ENCODE measurements at regions not wholly inside any gene's neighbourhood (a gene's known extent, or its start where the extent isn't known, plus 50 kb on each side); places are given as distances from the start of the nearest gene placed in this dataset.
"Not testable (repeated sequence)": the region's sequence is repeated elsewhere in the genome, so short reads cannot be mapped to it uniquely, and the experiment has no call there.

DNA sequence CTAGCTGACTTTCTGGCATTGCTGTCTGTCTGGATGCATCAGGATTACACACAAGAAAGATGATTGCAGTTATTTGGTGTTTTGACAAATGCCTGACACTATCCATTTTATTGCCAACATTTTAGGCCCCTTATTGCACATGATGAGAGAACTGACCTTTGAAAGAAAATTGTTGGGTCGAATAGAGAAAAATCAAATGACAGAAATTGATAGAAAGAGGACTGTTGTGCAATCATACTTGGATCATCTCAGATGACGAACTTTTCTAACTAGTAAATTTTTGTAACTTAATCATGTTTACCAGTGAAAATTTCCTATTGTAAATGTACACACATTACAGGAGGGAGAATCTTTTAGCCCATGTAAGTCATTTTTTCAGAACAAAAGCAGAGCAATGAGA lies 251.5 kb upstream of the USP15 start:
- DNase-seq, result no peak
- H3K36me3 ChIP-seq (ENCODE audit: control insufficient read depth in 1 of 2, insufficient read depth in 2 of 2, low read depth in 1 of 2, low read length in 2 of 2), result no peaks in the 10 kb centered on the region
- H2BK15ac ChIP-seq (ENCODE audit: low read depth, poor library complexity, severe bottlenecking), result no peak overlapping the region
- H2AFZ ChIP-seq (ENCODE audit: low read depth, low read length), result no peak overlapping the region
- no peaks in the 10 kb centered on the region for H3K9me3 ChIP-seq (ENCODE audit: control insufficient read depth, low read length)
- no peak overlapping the region for H3K4ac ChIP-seq (ENCODE audit: low read depth in 1 of 2, low read length in 2 of 2)
- no peak overlapping the region for H3K4me3 ChIP-seq (ENCODE audit: insufficient read depth in 1 of 2, low read depth in 1 of 2, low read length in 2 of 2)
- H2BK12ac ChIP-seq (ENCODE audit: low read length in 2 of 2), result no peak overlapping the region
- no peak overlapping the region for H3K23ac ChIP-seq (ENCODE audit: low read length in 2 of 2)
- no peak overlapping the region for H3K4me2 ChIP-seq (ENCODE audit: low read length, poor library complexity, severe bottlenecking)
- H4K91ac ChIP-seq (ENCODE audit: low read length), result no peak overlapping the region
- H2BK5ac ChIP-seq (ENCODE audit: low read depth, low read length, poor library complexity, severe bottlenecking), result no peak overlapping the region
- WGBS, result 80% methylated on average over 1 of the region's 2 CpGs
- no peak overlapping the region for H3K9ac ChIP-seq (ENCODE audit: low read length)
- no peaks in the 10 kb centered on the region for H3K4me1 ChIP-seq (ENCODE audit: control insufficient read depth, insufficient read depth, low read depth, low read length)
- no peak overlapping the region for H3K14ac ChIP-seq (ENCODE audit: low read length in 2 of 2)
- no peak overlapping the region for H4K8ac ChIP-seq (ENCODE audit: low read length)
- no peak overlapping the region for H3K18ac ChIP-seq (ENCODE audit: low read depth in 1 of 2, low read length in 2 of 2)
- H3K27me3 ChIP-seq (ENCODE audit: control insufficient read depth in 1 of 2, insufficient read depth in 1 of 2, low read length in 2 of 2), result no peaks in the 10 kb centered on the region
- no peaks in the 10 kb centered on the region for H3K79me1 ChIP-seq (replicated peaks; ENCODE audit: low read length, poor library complexity, severe bottlenecking)
- no peak overlapping the region for H3K27ac ChIP-seq (ENCODE audit: low read length, poor library complexity, severe bottlenecking)
- H2AK5ac ChIP-seq (ENCODE audit: low read length, severe bottlenecking), result no peak overlapping the region
- H2BK120ac ChIP-seq (ENCODE audit: low read depth, low read length), result no peak overlapping the region

DNA sequence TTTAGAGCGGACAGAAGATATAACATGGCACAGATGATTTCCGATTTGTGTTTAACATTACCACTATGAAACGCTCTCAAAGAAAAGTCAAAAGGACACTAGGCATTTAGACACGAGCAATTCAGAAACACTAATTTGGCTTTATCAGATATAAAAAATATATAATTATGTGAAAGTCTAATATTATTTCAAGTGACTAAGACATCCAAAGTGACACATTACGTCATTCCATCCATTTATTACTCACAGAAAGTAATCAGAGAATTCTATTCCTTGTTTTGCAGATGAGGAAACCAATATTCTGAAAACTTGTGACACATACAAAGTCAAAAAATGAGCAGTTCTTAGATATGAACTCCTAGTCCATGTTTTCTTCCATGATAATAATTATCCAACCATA lies 250.8 kb upstream of the USP15 start:
- no peak for DNase-seq
- Histone ChIP-seq H3K18ac (ENCODE audit: low read depth in 1 of 2, low read length in 2 of 2) (no peak overlapping the region), H3K14ac (ENCODE audit: low read length in 2 of 2) (no peak overlapping the region), H3K9me3 (ENCODE audit: control insufficient read depth, low read length) (no peaks in the 10 kb centered on the region), H3K4me2 (ENCODE audit: low read length, poor library complexity, severe bottlenecking) (no peak overlapping the region), H2BK15ac (ENCODE audit: low read depth, poor library complexity, severe bottlenecking) (no peak overlapping the region), H3K36me3 (ENCODE audit: control insufficient read depth in 1 of 2, insufficient read depth in 2 of 2, low read depth in 1 of 2, low read length in 2 of 2) (no peaks in the 10 kb centered on the region), H4K8ac (ENCODE audit: low read length) (no peak overlapping the region), H2AK5ac (ENCODE audit: low read length, severe bottlenecking) (no peak overlapping the region), H3K4me3 (ENCODE audit: insufficient read depth in 1 of 2, low read depth in 1 of 2, low read length in 2 of 2) (no peak overlapping the region), H2BK120ac (ENCODE audit: low read depth, low read length) (no peak overlapping the region), H3K79me1 (replicated peaks; ENCODE audit: low read length, poor library complexity, severe bottlenecking) (no peaks in the 10 kb centered on the region), H3K4ac (ENCODE audit: low read depth in 1 of 2, low read length in 2 of 2) (no peak overlapping the region), H4K91ac (ENCODE audit: low read length) (no peak overlapping the region), H3K4me1 (ENCODE audit: control insufficient read depth, insufficient read depth, low read depth, low read length) (no peaks in the 10 kb centered on the region), H2AFZ (ENCODE audit: low read depth, low read length) (no peak overlapping the region), H3K9ac (ENCODE audit: low read length) (no peak overlapping the region), H3K23ac (ENCODE audit: low read length in 2 of 2) (no peak overlapping the region), H3K27ac (ENCODE audit: low read length, poor library complexity, severe bottlenecking) (no peak overlapping the region), H2BK12ac (ENCODE audit: low read length in 2 of 2) (no peak overlapping the region), H2BK5ac (ENCODE audit: low read depth, low read length, poor library complexity, severe bottlenecking) (no peak overlapping the region), H3K27me3 (ENCODE audit: control insufficient read depth in 1 of 2, insufficient read depth in 1 of 2, low read length in 2 of 2) (no peaks in the 10 kb centered on the region)
- WGBS, result 78% methylated on average over 4 of the region's 5 CpGs

DNA sequence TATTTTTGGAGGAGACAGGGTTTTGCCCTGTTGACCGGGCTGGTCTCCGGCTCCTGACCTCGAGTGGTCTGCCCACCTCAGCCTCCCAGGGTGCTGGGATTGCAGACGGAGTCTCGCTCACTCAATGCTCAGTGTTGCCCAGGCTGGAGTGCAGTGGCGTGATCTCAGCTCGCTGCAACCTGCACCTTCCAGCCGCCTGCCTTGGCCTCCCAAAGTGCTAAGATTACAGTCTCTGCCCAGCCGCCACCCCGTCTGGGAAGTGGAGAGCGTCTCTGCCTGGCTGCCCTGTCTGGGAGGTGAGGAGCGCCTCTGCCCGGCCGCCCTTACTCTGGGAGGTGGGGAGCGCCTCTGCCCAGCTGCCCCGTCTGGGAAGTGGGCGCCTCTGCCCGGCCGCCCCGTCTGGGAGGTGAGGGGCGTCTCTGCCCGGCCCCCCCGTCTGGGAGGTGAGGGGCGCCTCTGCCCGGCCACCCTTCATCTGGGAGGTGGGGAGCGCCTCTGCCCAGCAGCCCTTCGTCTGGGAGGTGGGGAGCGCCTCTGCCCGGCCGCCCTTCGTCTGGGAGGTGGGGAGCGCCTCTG lies 249.8 kb upstream of the USP15 start:
- H4K91ac ChIP-seq (ENCODE audit: low read length); H3K4me1 ChIP-seq (ENCODE audit: control insufficient read depth, insufficient read depth, low read depth, low read length); H3K36me3 ChIP-seq (ENCODE audit: control insufficient read depth in 1 of 2, insufficient read depth in 2 of 2, low read depth in 1 of 2, low read length in 2 of 2); H3K27ac ChIP-seq (ENCODE audit: low read length, poor library complexity, severe bottlenecking); H3K23ac ChIP-seq (ENCODE audit: low read length in 2 of 2); H3K27me3 ChIP-seq (ENCODE audit: control insufficient read depth in 1 of 2, insufficient read depth in 1 of 2, low read length in 2 of 2); DNase-seq; H3K4ac ChIP-seq (ENCODE audit: low read depth in 1 of 2, low read length in 2 of 2); H2AK5ac ChIP-seq (ENCODE audit: low read length, severe bottlenecking); H2BK5ac ChIP-seq (ENCODE audit: low read depth, low read length, poor library complexity, severe bottlenecking); H3K14ac ChIP-seq (ENCODE audit: low read length in 2 of 2); H3K4me3 ChIP-seq (ENCODE audit: insufficient read depth in 1 of 2, low read depth in 1 of 2, low read length in 2 of 2); H2BK15ac ChIP-seq (ENCODE audit: low read depth, poor library complexity, severe bottlenecking); H2AFZ ChIP-seq (ENCODE audit: low read depth, low read length); H3K18ac ChIP-seq (ENCODE audit: low read depth in 1 of 2, low read length in 2 of 2); H3K79me1 ChIP-seq (replicated peaks; ENCODE audit: low read length, poor library complexity, severe bottlenecking); H3K9ac ChIP-seq (ENCODE audit: low read length); H2BK12ac ChIP-seq (ENCODE audit: low read length in 2 of 2); H3K9me3 ChIP-seq (ENCODE audit: control insufficient read depth, low read length); H4K8ac ChIP-seq (ENCODE audit: low read length); H3K4me2 ChIP-seq (ENCODE audit: low read length, poor library complexity, severe bottlenecking); H2BK120ac ChIP-seq (ENCODE audit: low read depth, low read length): not testable (repeated sequence)
- 94% methylated on average over 30 of the region's 32 CpGs for WGBS

DNA sequence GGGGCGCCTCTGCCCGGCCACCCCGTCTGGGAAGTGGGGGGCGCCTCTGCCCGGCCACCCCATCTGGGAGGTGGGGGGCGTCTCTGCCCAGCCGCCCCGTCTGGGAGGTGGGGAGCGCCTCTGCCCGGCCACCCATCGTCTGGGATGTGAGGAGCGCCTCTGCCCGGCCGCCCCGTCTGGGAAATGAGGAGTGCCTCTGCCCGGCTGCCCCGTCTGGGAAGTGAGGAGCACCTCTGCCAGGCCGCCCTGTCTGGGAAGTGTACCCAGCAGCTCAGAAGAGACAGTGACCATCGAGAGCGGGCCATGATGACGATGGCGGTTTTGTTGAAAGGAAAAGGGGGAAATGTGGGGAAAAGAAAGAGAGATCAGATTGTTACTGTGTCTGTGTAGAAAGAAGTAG lies 249.2 kb upstream of the USP15 start:
- H3K4me3 ChIP-seq (ENCODE audit: insufficient read depth in 1 of 2, low read depth in 1 of 2, low read length in 2 of 2); H3K27ac ChIP-seq (ENCODE audit: low read length, poor library complexity, severe bottlenecking); DNase-seq; H2BK12ac ChIP-seq (ENCODE audit: low read length in 2 of 2); H2BK120ac ChIP-seq (ENCODE audit: low read depth, low read length); H2AFZ ChIP-seq (ENCODE audit: low read depth, low read length); H4K8ac ChIP-seq (ENCODE audit: low read length); H3K27me3 ChIP-seq (ENCODE audit: control insufficient read depth in 1 of 2, insufficient read depth in 1 of 2, low read length in 2 of 2); H3K23ac ChIP-seq (ENCODE audit: low read length in 2 of 2); H3K9ac ChIP-seq (ENCODE audit: low read length); H3K79me1 ChIP-seq (replicated peaks; ENCODE audit: low read length, poor library complexity, severe bottlenecking); H3K4ac ChIP-seq (ENCODE audit: low read depth in 1 of 2, low read length in 2 of 2); H3K36me3 ChIP-seq (ENCODE audit: control insufficient read depth in 1 of 2, insufficient read depth in 2 of 2, low read depth in 1 of 2, low read length in 2 of 2); H3K4me1 ChIP-seq (ENCODE audit: control insufficient read depth, insufficient read depth, low read depth, low read length); H2BK15ac ChIP-seq (ENCODE audit: low read depth, poor library complexity, severe bottlenecking); H3K18ac ChIP-seq (ENCODE audit: low read depth in 1 of 2, low read length in 2 of 2); H3K14ac ChIP-seq (ENCODE audit: low read length in 2 of 2); H3K9me3 ChIP-seq (ENCODE audit: control insufficient read depth, low read length); H2BK5ac ChIP-seq (ENCODE audit: low read depth, low read length, poor library complexity, severe bottlenecking); H2AK5ac ChIP-seq (ENCODE audit: low read length, severe bottlenecking); H4K91ac ChIP-seq (ENCODE audit: low read length); H3K4me2 ChIP-seq (ENCODE audit: low read length, poor library complexity, severe bottlenecking): not testable (repeated sequence)
- WGBS, result 90% methylated on average over 22 of the region's 22 CpGs

All from mesenchymal stem cell (in vitro differentiated cells and primary cell).